Activated CD4-positive, alpha-beta memory T cell treated with anti-CD3 and anti-CD28 coated beads for 36 hours (primary cell): ENCODE measurements at regions not wholly inside any gene's neighbourhood (a gene's known extent, or its start where the extent isn't known, plus 50 kb on each side); places are given as distances from the start of the nearest gene placed in this dataset. TPM values are rescaled to one million over a fixed set of nuclear protein-coding genes. Genes with fewer than 3 reads are reported as not detected.

Experiments used
- CTCF ChIA-PET: fragments of 350-600 bp; sonication (Branson Sonifier 250); formaldehyde crosslinking; loops from one replicate; lab custom pipeline; 2021; ENCODE audit warnings: antibody characterized with exemption, inconsistent platforms; lab: Charles Lee
- POLR2A ChIA-PET: fragments of 350-600 bp; sonication (Branson Sonifier 250); formaldehyde crosslinking; loops from one replicate; lab custom pipeline; 2021; ENCODE audit warnings: antibody characterized with exemption; lab: Charles Lee
- DNase-seq: peaks from one replicate; pipeline ENCODE4 v3.0.0-alpha.2; 2020
- H3K27ac Mint-ChIP-seq: one replicate; pipeline ENCODE4 v1.8.0; 2021; ENCODE audit warnings: mixed read lengths
- H3K27me3 Mint-ChIP-seq: one replicate; pipeline ENCODE4 v1.8.0; 2021; ENCODE audit warnings: mixed read lengths
- H3K36me3 Mint-ChIP-seq: one replicate; pipeline ENCODE4 v1.8.0; 2021; ENCODE audit warnings: mixed read lengths
- H3K4me1 Mint-ChIP-seq: one replicate; pipeline ENCODE4 v1.8.0; 2021; ENCODE audit warnings: low read depth, mixed read lengths
- H3K4me3 Mint-ChIP-seq: one replicate; pipeline ENCODE4 v1.8.0; 2021; ENCODE audit warnings: mild to moderate bottlenecking, mixed read lengths
- H3K9me3 Mint-ChIP-seq: one replicate; pipeline ENCODE4 v1.8.0; 2021; ENCODE audit warnings: mixed read lengths
- intact Hi-C: fragments of 100-400 bp; cut with micrococcal nuclease; formaldehyde crosslinking; loops from one replicate; pipeline ENCODE4 v1.15.1; 2023
- microRNA-seq: library from miRNA; unstranded; fragments of <30 nt; microRNA quantifications from one replicate; pipeline ENCODE4 v1.2.0, GENCODE V29; 2022; ENCODE audit warnings: borderline number of aligned reads, borderline microRNAs expressed, borderline replicate concordance

DNA sequence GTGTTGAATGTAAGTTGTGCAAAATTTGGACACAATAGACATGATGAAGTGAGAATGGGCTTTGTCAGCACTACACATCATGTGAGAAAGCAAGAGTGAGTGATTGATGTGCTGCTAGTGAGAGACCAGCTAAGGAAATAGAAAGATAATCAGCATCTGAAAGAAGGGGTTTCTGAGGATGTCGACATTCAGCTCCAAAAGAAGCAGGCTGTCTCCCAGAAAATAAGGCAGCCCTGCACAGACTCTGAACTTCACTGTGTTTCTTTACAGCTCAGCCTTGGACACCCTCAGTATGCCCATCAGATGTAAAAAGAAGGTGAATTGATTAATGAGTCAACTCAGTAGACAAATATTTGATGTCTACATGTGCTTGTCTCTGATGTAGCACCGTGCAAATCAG lies 80.8 kb upstream of the ADCY2 start:
- no peaks in the 10 kb centered on the region for H3K4me1 Mint-ChIP-seq
- DNase-seq: no peak
- no peaks in the 10 kb centered on the region for H3K36me3 Mint-ChIP-seq
- no peak overlapping the region for H3K4me3 Mint-ChIP-seq
- intact Hi-C loops: no loop called here
- H3K27ac Mint-ChIP-seq: no peak overlapping the region
- POLR2A ChIA-PET: no interaction called here
- CTCF ChIA-PET: no interaction called here
- H3K27me3 Mint-ChIP-seq: peaks cover 3% of the 10 kb centered on the region
- no peaks in the 10 kb centered on the region for H3K9me3 Mint-ChIP-seq

DNA sequence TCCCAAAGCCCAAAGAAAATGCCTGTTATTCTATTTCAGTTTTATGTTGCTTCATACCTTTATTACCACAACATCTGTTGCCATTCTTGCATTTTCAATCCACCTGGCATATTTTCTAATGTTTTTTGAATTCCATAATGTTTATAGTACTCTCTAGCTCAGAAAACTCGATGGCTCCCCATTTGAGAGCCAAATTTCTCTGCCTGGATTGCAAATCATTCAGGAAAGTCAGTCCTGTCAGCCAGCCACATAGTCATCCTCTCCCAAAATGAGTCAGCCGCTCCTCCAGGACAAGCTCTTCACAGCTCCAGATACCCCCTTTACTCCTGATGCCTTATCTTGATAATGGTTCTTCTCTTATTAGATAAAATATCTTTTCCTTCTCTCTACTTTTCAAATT lies 78.2 kb upstream of the ADCY2 start:
- intact Hi-C loops: no loop called here
- ChIA-PET CTCF (no interaction called here), POLR2A (no interaction called here)
- H3K9me3 Mint-ChIP-seq: no peaks in the 10 kb centered on the region
- no peaks in the 10 kb centered on the region for H3K4me1 Mint-ChIP-seq
- no peak for DNase-seq
- no peak overlapping the region for H3K4me3 Mint-ChIP-seq
- H3K27me3 Mint-ChIP-seq: peaks cover 3% of the 10 kb centered on the region
- H3K27ac Mint-ChIP-seq: no peak overlapping the region
- no peaks in the 10 kb centered on the region for H3K36me3 Mint-ChIP-seq

DNA sequence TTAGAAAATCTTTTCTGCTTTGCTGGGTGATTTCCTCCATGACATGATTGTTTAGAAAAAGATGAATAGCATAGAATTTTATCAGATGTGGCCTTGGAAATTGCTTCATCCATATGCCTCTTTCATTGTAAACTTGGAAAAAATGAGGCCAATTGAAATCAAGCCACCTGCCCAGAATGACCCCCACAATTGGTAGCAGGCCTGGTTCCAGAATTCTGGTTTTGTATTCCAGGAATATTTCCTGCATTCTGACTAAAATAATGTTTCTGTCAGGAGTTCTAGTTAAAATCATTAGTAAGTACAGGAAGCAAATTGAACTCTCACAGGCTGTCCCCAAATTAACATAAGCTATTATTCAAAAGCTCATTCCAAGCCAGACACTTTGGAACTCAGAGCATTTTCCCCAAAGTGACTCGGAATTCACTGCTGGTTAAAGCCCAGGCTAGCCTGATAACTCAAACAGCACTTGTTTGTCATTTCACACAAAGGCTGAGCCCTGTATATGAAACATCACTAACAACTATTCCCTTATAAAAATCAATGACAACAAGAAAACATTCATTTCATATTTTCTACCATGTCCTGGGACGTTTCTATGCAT lies 75.1 kb upstream of the ADCY2 start:
- no peaks in the 10 kb centered on the region for H3K36me3 Mint-ChIP-seq
- no peaks in the 10 kb centered on the region for H3K9me3 Mint-ChIP-seq
- DNase-seq: no peak
- no peaks in the 10 kb centered on the region for H3K4me1 Mint-ChIP-seq
- POLR2A ChIA-PET: no interaction called here
- CTCF ChIA-PET: no interaction called here
- H3K4me3 Mint-ChIP-seq: no peak overlapping the region
- peaks cover 3% of the 10 kb centered on the region for H3K27me3 Mint-ChIP-seq
- intact Hi-C loops: no loop called here
- no peak overlapping the region for H3K27ac Mint-ChIP-seq

DNA sequence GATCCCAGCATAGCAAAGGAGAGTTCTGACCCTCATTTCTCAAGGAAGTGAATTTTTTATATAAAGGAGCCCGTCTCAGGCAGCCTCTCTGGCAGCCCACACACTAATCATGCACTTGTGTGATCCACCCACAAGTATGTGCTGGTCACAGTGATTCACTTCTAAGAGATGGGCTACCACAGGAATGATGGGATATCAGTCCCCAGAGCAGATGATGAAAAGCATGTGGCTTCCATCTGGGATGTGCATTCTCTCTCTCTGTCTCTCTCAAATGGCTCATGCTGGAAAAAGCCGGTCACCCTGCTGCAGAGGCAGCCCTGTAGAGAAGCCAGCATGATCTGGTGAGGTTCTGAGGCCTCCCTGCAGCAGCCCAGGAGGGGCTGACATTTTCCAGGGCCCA lies 74.2 kb upstream of the ADCY2 start:
- H3K27ac Mint-ChIP-seq: no peak overlapping the region
- intact Hi-C loops: no loop called here
- no peaks in the 10 kb centered on the region for H3K4me1 Mint-ChIP-seq
- peaks cover 3% of the 10 kb centered on the region for H3K27me3 Mint-ChIP-seq
- H3K4me3 Mint-ChIP-seq: no peak overlapping the region
- CTCF ChIA-PET: no interaction called here
- H3K36me3 Mint-ChIP-seq: no peaks in the 10 kb centered on the region
- H3K9me3 Mint-ChIP-seq: no peaks in the 10 kb centered on the region
- no peak for DNase-seq
- POLR2A ChIA-PET: no interaction called here

DNA sequence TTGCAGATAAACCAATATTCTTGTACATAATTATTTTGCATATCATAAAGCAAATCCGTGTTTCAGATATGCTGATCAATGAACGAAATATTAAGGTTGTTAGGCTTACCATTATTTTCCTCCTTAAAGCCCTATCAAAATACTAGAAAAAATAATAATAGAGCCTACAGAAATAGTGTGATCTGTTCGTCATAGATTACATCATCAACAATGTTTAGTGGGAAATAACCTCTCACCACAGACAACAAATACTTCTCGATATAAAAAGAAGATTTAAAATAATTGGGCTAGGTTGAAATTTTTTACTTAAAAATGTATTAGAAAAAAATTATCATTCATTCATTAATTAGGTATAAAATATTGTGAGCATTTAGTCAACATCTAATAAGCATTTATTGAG lies 71.0 kb upstream of the ADCY2 start:
- Mint-ChIP-seq H3K9me3 (no peaks in the 10 kb centered on the region), H3K36me3 (no peaks in the 10 kb centered on the region), H3K27ac (no peak overlapping the region), H3K4me3 (no peak overlapping the region), H3K4me1 (no peaks in the 10 kb centered on the region), H3K27me3 (no peaks in the 10 kb centered on the region)
- ChIA-PET POLR2A (no interaction called here), CTCF (no interaction called here)
- intact Hi-C loops: no loop called here
- no peak for DNase-seq

DNA sequence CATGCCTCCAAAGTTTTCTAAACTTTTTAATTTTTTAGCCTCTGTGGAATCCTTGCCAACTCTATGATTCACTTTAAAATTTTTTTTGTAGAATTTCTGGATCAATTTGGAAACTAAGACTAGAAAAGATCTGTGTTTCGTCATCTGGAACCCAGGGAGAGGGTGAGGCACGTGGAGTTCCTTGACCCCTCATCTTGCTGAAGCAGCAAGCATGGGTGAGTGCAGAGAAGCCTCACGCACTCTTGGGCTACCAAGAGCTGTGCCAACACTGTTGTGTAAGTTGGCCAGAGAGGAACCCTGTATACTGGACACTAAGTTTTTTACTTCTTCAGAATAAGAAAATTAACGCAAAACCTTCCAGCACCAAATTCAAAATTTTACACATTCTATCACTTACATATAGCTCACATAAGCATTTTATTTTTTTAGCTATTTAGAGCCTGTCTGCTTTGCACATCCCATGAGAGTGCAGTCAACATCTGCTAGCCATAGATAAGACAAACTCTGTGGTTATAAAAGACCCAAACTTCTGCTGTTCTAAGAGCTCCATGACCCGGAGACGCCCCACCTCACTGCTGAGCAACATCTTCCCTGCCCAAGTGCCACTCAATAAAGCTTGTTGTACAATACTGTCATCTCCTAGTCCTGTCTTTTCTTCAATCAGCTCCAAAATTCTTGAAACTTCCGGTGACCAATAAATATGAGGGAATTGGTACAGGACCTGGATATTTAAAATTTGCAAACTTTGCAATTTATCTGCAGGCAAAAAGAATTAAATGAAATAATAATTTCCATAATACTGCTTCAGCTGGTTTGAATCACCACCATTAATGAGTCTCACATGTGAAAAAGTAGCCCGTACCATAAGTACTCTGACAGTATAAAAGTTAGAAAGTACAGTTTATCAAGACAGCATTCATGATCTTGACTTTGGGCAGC lies 69.7 kb upstream of the ADCY2 start:
- no peaks in the 10 kb centered on the region for H3K36me3 Mint-ChIP-seq
- no peak for DNase-seq
- no peak overlapping the region for H3K27ac Mint-ChIP-seq
- H3K9me3 Mint-ChIP-seq: no peaks in the 10 kb centered on the region
- intact Hi-C loops: no loop called here
- ChIA-PET CTCF (no interaction called here), POLR2A (no interaction called here)
- no peak overlapping the region for H3K4me3 Mint-ChIP-seq
- no peaks in the 10 kb centered on the region for H3K27me3 Mint-ChIP-seq
- no peaks in the 10 kb centered on the region for H3K4me1 Mint-ChIP-seq

DNA sequence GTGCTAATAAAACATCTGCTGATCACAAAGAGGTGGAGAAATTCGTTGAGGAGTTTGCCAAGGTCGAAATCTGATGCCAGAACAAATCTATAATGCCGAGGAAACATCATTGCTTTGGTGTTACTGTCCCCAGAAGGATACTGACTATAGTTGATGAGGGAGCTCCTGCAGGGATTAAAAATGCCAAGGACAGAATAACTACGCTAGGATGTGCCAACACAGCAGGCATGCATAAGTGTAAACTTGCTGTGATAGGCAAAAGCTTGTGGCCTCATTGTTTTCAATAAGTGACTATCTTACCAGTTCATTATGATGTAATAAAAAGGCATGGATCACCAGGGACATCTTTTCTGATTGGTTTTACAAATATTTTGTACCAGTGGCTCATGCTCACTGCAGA lies 66.8 kb upstream of the ADCY2 start:
- ChIA-PET POLR2A (no interaction called here), CTCF (no interaction called here)
- no peaks in the 10 kb centered on the region for H3K4me1 Mint-ChIP-seq
- no peak for DNase-seq
- H3K9me3 Mint-ChIP-seq: no peaks in the 10 kb centered on the region
- no peak overlapping the region for H3K27ac Mint-ChIP-seq
- H3K36me3 Mint-ChIP-seq: no peaks in the 10 kb centered on the region
- intact Hi-C loops: no loop called here
- no peak overlapping the region for H3K4me3 Mint-ChIP-seq
- no peaks in the 10 kb centered on the region for H3K27me3 Mint-ChIP-seq

DNA sequence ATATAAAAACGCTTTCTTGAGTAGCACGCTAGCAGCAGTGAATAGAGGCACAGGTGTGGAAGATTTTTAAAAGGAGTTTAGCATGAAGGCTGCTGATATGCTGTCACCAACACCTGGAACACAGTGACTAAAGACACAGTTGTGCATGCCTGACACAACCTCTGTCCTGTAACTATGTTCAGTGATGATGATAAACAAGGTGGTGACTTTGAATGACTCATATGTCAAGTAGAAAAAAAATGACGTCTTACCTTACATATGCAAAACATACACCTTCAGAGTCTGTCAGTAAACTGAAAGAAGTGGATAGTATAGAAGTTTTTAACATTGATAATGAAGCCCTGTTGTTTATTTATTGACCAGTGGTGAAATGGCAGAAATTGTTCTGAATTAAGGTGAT lies 66.2 kb upstream of the ADCY2 start:
- intact Hi-C loops: no loop called here
- Mint-ChIP-seq H3K9me3 (no peaks in the 10 kb centered on the region), H3K27me3 (no peaks in the 10 kb centered on the region), H3K4me1 (no peaks in the 10 kb centered on the region), H3K4me3 (no peak overlapping the region), H3K27ac (no peak overlapping the region), H3K36me3 (no peaks in the 10 kb centered on the region)
- no peak for DNase-seq
- POLR2A ChIA-PET: no interaction called here
- CTCF ChIA-PET: no interaction called here

DNA sequence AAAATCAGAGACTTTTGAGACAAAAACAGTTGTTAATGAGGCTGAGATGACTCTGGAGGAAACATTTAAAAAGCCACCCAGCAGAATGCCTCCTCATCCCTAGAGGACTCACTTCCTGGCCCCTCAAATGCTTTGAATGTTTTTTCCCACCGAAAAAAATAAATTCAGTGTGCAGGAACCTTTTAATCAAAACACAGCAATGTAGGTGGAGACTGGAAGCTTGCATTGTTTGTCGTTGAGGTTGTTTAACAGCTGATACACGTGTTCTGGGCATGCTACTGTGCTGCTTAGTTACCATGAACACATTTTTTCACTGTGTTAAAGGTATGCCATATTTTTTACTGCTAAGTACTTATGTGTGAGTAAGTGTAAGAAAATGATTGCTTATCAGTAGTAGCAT lies 65.7 kb upstream of the ADCY2 start:
- Mint-ChIP-seq H3K9me3 (no peaks in the 10 kb centered on the region), H3K4me1 (no peaks in the 10 kb centered on the region), H3K27ac (no peak overlapping the region), H3K27me3 (no peaks in the 10 kb centered on the region), H3K36me3 (no peaks in the 10 kb centered on the region), H3K4me3 (no peak overlapping the region)
- no peak for DNase-seq
- ChIA-PET POLR2A (no interaction called here), CTCF (no interaction called here)
- intact Hi-C loops: no loop called here

DNA sequence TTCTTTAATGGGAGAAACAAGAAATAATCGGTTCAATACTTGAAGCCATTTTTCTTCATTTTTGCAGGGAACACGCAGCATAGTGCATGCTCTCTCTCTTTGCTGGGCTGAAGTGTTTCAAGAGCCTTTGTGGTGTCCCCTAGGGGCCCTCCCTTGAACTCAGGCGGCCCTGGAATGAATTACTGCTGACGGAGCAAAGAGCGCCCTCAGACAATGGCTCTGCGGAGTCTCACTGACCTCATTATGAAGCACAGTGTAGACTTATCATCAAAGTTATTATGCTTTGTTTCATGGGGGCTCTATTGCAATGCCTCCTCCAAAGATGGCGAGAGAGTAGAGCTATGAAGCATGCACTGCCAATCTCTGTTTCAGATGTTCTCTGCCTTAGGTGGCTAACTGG lies 64.8 kb upstream of the ADCY2 start:
- Mint-ChIP-seq H3K4me3 (no peak overlapping the region), H3K4me1 (no peaks in the 10 kb centered on the region), H3K27ac (no peak overlapping the region), H3K9me3 (no peaks in the 10 kb centered on the region), H3K36me3 (no peaks in the 10 kb centered on the region), H3K27me3 (no peaks in the 10 kb centered on the region)
- POLR2A ChIA-PET: no interaction called here
- intact Hi-C loops: no loop called here
- DNase-seq: no peak
- CTCF ChIA-PET: no interaction called here

Small RNAs in the stretch of these regions (microRNA-seq; reads per million reads assigned to microRNA genes)
- not detected for gene MIR4278
